Brain pericyte (primary cell): ENCODE measurements at regions not wholly inside any gene's neighbourhood (a gene's known extent, or its start where the extent isn't known, plus 50 kb on each side); places are given as distances from the start of the nearest gene placed in this dataset.
"Not testable (repeated sequence)": the region's sequence is repeated elsewhere in the genome, so short reads cannot be mapped to it uniquely, and the experiment has no call there.

Experiments used
- DNase-seq: peaks from one replicate; pipeline ENCODE4 v3.0.0-alpha.2; 2012; ENCODE audit warnings: low read depth, low spot score

DNA sequence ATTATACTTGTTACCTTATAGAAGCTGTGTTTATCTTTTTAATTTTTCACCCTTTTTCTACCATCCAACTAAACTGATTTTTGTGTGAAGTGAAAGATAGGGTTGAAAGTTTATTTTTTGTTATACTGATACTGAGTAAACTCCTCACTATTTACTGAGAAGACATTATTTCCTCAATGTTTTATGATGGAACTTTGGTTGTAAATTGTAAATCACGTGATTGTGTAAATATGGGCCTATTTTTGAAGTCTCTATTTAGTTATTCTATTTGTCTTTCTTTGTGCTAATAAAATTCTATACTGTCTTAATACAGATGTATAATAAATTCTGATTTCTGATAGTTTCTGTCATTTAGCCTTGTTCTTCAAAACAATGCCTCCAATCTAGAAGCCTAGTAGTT is 697.2 kb upstream of the SLC8A1 start:
- DNase-seq = no peak

GRCh38 chr2:41151746-41152145 is 699.9 kb upstream of the SLC8A1 start:
- DNase-seq = no peak

DNA sequence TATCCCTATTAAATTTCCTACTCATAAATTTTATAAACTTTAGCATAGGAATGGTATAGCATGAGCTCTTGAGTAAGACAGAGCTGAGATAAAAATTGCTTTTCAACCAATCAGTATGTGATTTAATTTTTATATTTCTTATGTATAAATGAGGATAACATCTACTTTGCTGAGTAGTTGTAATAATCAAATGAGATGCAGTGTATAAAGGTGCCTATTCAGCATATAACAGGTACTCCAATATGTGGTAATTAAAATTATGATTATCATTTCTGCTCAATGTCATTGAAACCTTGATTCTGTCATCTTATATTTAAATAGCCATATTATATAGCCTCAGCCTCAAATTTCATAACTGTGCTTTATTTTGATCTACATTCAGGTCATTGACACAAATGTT is 700.4 kb upstream of the SLC8A1 start:
- no peak for DNase-seq

GRCh38 chr2:41160439-41160838 is 708.5 kb upstream of the SLC8A1 start:
- DNase-seq = no peak

DNA sequence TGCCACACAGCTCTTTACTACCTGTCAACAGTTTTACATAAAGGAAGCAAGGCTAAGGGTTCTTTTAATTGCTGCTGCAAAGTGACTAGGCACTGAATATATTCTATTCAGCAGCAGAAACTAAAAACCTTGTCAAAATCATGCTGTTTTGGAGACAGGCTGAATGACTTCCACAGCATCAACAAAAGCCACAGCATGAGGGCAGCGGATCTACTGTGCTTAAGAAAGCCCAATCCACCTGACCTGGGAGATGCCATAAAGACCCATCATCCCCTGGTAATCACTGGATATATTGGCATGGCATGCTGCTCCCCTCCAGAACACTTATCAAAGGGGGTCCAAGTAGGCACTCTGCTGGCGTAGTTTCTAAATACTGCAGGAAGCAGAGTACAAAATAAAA is 715.1 kb upstream of the SLC8A1 start:
- no peak for DNase-seq

DNA sequence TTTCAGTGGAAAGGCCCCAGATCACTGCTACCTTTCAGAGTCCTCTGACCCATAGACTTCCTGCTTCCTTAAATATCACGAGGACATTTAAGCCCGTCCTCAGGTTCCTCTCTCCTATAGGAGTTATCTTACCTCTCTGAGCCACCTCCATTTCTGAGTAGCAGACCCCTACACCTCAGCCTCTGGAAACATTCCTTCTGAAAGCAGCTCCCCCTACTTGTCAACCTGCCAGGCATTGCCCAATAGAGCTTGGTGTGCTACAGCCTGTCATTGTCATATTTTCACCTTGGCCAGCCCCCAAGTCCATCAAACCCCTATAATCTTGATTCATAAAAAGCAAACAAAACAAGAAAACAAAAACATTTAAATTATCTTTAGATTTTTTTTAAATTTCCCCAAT is 717.9 kb upstream of the SLC8A1 start:
- DNase-seq = no peak

- no peak for DNase-seq
These were observed 718.7 kb upstream of the SLC8A1 start for GRCh38 chr2:41170589-41170988.

DNA sequence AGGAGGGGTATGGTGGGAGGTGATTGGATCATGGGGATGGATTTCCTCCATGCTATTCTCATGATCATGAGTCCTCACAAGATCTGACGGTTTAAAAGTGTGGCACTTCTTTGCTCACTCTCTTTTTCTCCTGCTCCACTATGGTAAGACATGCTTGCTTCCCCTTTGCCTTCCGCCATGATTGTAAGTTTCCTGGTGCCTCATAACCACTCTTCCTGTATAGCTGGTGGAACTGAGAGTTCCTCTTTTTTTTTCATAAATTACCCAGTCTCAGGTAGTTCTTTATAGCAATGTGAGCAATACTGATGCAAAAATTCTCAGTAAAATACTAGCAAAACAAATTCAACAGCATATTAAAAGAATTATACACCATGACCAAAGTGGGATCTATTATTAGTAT is 728.5 kb upstream of the SLC8A1 start:
- DNase-seq = no peak

- DNase-seq = no peak
These were observed 731.1 kb upstream of the SLC8A1 start for GRCh38 chr2:41182961-41183360.

DNA sequence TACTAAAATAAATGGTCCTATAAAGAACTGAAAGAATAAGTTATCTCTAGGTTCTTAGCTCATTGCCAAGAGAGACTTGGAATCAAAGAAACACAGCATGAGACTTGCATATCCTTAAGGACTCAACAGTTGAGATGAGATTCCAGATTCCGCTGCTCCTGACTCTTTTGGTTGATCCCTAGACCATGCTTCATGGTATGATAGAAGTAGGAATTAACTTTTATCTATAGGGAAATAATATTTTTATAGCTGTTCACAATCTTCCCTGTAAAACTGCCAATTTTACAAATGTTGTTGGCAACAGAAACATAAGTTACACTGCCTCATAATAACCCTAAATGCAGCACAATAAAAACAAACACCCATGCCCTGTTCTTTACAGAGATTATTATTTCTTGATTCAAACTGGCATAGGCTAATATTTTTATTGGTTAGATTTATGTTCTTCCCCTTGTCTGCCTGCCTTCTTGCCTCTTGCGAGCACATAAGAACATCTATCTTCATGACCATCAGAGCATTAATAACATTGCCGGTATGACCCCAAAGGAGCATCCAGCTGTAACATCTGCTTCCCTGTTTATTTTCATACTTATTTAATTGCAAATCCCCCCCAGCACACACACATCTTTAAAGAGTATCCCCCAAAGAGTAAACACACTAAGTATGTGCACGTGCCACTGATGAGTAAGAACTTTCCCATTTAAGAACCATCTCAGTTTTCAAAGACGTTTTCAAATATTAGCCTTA is 735.7 kb upstream of the SLC8A1 start:
- DNase-seq = peak; percentile 39

- peak; percentile 34 for DNase-seq
These were observed 742.3 kb upstream of the SLC8A1 start for GRCh38 chr2:41194230-41194629.

- DNase-seq = no peak
These were observed 745.9 kb upstream of the SLC8A1 start for GRCh38 chr2:41197781-41198180.

- no peak for DNase-seq
These were observed 747.4 kb upstream of the SLC8A1 start for GRCh38 chr2:41199334-41199733.

DNA sequence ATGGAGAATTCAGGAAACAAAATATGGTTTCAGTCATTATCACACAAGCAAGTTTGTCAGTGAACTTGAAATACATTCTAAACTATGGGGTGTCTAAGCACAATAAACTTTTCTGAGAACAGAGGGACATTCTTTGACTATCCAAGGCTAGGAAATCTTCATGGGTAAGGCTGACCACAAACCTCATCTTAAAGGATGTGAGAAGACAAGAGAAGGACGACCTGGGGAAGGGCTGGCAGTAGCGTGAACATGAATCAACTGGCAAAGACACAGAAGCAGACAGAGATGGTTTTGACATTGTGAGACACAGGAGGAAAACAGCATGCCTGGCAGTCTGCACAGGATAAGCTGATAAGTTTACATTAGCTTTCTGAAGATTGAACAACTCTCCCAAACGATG is 752.4 kb upstream of the SLC8A1 start:
- no peak for DNase-seq

- no peak for DNase-seq
These were observed 754.1 kb upstream of the SLC8A1 start for GRCh38 chr2:41206004-41206403.

DNA sequence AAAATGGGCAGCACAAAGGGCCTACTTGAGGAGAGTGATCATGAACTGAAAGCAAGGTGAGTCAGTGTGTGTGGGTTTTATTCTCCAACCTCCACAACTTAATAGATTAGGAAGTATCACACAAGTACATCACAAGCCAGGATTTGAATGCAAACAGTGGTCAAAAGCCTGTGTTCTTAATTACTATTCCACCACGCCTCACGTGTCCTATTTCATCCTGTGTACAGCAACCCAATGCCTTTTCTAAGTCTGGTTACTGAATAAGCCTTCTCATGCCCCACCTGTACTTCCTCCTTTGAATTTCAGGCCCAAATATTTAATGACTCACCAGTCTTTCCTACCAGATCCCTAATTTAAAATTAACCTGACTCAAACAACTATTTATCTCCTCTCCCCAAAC is 755.7 kb upstream of the SLC8A1 start:
- DNase-seq = no peak

DNA sequence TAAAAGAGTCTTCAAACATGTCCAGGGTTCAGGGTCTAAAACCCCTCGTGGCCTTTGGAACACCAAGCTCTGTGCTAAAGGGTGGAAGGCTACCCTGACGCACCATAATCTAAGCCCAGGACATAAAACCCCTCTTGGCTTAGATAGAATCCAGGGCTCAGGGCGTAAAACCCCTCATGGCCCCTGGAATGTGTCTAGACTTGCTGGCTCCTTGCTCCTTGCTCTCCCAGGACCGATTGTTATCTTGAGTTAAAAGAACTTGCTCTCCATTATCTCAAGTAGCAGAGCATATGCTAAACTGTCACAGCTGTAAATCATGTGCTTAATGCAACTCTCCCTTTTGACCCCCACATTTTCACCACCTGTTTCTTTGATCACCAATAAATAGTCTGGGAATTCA is 758.1 kb upstream of the SLC8A1 start:
- not testable (repeated sequence) for DNase-seq

DNA sequence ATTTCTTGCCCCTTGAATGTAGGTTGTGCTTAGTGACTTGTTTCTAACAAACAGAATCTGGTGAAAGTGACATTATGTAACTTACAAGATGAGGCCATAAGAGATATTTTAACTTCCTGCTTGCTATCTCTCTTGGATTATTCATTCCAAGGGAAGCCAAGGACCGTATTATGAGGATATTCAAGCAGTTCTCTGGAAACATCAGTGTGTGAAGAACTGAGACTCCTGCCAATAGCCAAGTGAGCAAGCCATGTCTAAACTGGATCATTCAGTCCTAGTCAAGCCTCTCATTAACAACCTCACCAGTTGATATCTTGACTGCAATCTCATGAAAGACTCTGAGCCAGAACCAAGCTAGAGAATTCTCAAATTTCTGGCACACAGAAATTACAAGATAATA is 765.1 kb upstream of the SLC8A1 start:
- DNase-seq = no peak

DNA sequence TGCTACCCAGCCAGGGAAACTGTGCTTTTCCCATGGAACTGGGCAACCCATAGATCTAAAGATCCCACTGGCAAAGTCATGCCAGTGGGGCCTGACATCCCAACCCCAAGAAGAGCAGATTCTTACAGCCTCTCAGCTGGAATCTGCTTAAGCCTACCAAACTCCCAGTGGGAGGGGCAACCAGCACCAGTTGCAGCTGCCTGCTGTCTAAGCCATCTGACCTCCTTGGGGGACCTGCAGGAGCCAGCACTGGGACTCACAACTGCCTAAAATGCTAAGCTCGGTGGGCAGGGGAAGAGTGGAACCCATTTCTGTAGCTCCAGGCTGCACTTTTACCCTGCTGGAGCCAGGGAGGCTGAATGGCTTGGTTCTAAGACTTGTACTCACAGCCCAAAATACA is 770.7 kb upstream of the SLC8A1 start:
- no peak for DNase-seq

- DNase-seq = no peak
These were observed 782.2 kb upstream of the SLC8A1 start for GRCh38 chr2:41234093-41234492.

- no peak for DNase-seq
These were observed 789.6 kb upstream of the SLC8A1 start for GRCh38 chr2:41241325-41242000.

DNA sequence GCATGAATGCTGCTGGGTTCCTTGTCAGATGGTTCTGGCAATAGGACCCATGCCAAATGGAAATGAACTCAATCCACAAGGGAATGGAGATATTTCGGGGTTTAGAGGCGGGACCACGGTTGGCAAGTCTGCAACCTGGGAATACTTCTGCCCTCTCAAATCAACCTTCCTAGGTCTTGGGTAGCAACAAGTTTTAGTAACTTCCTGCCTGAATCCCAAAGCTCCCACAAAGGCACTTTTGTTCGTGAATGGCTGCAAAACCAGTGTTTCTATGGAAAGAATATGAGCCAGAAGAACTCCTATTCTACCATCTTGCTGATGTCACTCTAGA is 790.1 kb upstream of the SLC8A1 start:
- no peak for DNase-seq

- no peak for DNase-seq
These were observed 779.7 kb upstream of the PKDCC start for GRCh38 chr2:41267929-41268659.
